M059J (cell line): ENCODE measurements at regions not wholly inside any gene's neighbourhood (a gene's known extent, or its start where the extent isn't known, plus 50 kb on each side); places are given as distances from the start of the nearest gene placed in this dataset.
"Not testable (repeated sequence)": the region's sequence is repeated elsewhere in the genome, so short reads cannot be mapped to it uniquely, and the experiment has no call there.

Source experiments
- DNase-seq: peaks from one replicate; pipeline ENCODE4 v3.0.0-alpha.2; 2012; ENCODE audit warnings: low read depth

DNA sequence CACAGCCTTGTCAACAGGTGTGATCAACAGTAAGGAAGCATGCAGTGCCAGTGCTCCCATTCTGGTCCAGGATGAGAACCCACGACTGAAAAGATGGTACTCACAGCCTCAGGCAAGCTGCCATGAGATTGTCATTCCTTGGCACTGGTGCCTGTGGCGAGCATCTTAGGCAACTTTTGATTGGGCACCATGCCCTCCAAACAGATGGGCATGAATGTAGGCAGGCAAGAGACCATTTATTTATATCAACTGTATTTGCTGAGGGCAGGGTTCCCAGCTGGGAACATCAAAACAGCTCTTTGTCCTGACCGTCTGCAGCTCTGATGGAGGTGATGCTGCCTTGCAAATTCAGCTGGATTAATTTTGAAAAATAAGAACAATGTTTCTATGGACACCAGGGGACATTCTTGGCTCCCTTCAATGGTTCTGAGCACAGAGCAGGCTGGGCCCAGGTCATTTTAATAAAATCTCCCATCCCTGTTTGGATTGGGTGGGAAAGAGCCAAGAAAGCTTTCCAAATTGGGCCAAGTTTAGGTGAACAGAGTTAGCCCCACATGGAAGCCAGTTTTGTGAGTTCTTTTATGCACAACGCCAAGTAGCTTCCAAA lies 522.5 kb downstream of the RMST start:
- DNase-seq: no peak

DNA sequence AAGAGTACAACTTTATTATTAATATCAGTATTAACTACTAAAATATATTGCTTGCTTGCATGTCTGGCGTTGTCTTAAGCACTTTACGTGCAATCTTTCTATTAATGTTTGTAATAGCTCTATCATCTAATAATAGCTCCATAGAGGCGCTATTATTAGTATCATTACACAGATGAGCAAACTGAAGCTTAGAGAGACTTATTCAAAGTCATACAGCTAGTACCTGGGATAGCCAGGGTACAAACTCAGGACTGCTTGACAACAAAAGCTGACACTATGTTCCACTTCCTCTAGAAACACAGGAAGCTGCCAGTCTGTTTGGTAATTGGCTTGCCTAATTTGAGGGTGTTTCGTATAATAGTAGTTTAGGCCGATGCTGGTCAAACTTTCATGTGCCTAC lies 523.2 kb downstream of the RMST start:
- DNase-seq: no peak

DNA sequence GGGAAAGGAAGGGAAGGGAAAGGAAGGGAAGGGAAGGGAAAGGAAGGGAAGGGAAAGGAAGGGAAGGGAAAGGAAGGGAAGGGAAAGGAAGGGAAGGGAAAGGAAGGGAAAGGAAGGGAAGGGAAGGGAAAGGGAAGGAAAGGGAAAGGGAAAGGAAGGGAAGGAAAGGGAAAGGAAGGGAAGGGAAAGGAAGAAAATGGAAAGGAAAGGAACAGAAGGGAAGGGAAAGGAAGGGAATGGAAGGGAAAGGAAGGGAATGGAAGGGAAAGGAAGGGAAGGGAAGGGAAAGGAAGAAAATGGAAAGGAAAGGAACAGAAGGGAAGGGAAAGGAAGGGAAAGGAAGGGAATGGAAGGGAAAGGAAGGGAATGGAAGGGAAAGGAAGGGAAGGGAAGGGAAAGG lies 526.0 kb downstream of the RMST start:
- not testable (repeated sequence) for DNase-seq

DNA sequence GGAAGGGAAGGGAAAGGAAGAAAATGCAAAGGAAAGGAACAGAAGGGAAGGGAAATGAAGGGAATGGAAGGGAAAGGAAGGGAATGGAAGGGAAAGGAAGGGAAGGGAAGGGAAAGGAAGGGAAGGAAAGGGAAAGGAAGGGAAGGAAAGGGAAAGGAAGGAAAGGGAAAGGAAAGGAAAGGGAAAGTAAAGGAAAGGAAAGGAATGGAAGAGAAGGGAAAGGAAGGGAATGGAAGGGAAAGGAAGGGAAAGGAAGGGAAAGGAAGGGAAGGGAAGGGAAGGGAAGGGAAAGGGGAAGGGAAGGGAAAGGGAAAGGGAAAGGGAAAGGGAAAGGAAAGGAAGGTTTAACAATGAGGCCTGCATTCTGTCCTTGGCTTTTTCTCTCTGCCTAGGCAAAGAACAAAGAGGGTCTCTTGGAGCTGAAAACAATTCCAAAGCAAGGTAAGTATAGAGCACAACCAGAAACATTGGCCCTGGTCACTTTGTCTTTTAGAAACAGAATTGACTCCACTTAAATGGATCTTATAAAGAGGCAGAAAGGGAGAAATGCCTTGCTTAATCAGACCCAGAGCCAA lies 525.9 kb upstream of the TMPO start:
- DNase-seq: no peak

DNA sequence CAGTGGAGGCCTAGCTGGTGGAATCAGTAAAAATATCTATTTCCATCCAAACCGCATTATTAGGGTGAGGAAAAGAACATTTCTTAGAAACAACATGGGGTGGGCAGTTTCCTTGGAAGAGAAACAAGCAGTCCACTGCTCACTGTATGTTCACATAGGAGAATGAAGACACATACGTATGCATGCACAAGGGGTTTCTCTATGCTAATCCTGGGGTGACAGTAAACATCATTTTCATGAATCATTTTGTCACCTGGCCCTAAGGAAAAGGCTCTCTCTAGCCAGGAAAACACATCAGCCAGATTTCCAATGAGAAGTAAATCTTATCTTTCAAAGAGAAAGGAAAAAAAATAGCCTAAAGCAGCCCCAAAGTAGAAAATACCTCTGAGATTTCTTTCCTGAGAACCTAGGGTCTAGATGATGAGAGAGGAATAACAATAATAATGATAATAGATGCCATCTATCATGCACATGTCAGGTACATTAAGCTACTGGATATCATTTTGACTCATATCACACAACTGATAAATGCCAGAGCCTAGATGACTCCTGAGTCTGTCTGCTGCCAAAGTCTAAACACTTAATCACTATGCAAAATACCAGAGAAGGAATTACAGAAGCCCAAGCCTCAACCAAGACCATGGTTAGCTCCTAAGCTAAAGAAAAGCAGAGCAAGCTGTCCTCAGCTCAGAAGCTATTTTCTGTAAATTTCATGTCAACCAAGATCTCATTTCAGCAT lies 520.5 kb upstream of the TMPO start:
- no peak for DNase-seq

DNA sequence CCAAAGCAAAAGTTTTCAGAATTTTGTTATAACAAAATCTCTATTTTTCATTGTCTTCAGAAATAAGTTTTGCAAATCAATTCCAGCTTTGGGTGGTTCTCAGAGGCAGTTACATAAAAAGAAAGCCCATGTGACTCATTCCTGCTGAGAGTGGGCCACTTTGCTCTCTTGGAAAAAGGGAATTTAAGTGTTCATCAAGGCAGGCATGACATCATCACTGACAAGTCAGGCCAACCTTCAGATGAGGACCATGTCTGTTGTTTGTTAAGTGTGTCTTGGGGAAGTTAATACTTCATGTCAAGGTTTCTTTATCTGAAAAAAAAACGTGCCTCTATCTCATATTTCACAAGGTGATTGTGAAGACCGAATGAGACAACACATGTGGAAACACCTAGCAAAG lies 519.8 kb upstream of the TMPO start:
- no peak for DNase-seq

DNA sequence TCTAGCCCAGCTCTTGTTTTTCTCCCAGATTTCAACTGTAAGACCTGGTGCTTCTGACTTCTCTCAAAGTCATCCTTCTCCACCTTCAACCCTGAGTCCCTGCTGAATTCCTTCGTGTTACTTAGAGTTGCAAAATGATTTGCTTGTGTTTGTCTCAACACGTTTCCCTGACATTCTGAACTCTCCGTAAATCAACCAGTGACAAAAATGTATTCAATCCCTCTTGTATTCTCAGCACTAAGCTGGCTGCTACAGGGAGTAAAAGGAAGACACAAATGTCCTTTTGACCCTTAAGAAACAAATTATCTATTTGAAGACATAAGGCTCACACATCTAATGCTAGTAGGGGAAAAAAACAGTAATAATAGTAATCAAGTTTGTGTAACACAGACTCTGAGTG lies 514.0 kb upstream of the TMPO start:
- DNase-seq: no peak

DNA sequence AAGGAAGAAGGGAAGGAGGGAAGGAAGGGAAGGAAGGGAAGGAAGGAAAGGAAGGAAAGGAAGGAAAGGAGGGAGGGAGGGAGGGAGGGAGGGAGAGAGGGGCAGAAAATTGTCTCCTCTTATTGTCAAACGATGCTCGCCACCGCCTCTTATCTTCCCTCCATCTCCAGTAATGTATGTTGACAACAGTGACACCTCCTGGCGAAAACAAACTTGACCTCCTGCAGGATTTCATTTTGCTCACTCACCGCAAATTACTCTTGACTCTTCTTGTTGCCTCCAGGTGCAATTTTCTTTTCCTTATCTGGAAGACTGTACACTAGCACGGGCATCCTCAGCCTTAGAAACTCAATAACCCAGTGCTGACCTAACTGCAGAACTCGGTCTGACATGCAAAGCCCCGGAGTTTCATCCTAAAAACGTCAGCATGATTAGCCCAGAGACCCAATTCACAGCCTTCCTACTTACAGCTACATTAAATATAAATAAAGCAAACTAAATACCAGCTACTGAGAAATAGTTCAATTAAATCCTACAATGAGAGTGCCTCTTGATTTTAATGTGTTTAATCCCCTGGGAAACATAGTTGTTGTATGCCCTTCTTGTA lies 512.4 kb upstream of the TMPO start:
- peak; percentile 22 for DNase-seq

DNA sequence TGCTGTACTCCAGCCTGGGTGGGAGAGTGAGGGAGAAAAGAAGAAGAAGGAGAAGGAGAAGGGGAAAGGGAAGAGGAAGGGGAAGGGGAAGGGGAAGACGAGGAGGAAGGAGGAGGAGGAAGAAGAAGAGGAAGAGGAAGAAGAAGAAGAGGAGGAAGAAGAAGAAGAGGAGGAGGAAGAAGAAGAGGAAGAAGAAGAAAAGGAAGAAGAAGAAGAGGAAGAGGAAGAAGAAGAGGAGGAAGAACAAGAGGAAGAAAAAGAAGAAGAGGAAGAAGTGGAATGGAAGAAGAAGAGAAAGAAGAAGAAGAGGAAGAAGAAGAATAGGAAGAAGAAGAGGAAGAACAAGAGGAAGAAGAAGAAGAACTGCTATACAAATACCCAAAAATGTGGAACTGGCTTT lies 507.4 kb upstream of the TMPO start:
- DNase-seq: no peak

DNA sequence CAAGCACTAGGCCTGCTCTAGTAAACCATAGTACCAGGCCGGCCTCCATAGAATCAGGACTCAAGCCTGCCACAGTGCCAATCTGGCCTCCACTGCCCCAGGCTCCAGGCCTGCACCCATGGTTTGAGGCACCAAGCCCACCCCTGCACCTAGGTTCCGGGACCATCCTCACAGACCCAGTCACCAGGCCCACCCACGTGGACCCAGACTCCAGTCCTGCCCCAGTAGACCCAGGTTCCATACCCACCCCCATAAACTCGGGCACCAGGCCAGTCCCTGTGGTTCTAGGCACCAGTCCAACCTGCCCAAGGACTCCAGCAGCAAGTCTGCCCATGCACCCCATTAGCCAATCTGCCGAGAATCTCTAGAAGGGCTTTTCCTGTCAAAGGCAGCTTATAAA lies 501.8 kb upstream of the TMPO start:
- DNase-seq: no peak

DNA sequence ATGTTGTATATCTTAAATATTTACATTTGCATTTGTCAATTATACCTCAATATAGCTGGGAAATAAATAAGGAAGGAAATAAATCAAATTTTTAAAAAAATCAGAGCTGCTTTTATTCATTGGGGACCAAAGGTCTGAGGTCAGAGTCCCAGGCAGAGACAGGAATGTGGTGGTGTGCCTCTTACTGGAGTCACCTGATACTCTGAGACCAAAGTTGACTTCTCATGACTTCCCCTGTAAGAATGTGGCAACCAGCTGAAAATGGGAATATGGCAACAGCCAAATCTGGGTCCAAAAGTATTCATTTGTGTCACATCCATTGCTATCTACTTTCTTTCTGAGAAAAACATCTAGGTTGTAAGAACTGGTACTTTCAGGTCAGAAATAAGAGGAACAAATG lies 496.6 kb upstream of the TMPO start:
- no peak for DNase-seq

DNA sequence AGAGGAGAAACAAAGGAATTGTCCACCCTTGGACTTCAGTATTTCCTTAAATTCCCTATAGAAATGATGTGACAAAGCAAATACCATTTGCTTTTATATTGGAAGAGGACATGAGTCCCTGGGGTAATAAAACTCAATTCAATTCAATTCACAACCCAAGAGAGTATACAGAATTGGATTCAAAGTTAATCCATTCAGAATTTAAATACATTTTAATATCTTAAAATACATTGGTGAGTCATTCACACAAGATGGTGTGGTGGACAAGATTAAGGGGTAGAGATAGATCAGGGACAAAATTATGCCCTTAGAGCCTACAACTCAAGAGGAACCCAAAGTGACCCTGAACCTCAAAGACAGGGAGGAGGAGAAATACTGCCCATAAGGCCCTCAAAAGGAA lies 495.0 kb upstream of the TMPO start:
- no peak for DNase-seq

DNA sequence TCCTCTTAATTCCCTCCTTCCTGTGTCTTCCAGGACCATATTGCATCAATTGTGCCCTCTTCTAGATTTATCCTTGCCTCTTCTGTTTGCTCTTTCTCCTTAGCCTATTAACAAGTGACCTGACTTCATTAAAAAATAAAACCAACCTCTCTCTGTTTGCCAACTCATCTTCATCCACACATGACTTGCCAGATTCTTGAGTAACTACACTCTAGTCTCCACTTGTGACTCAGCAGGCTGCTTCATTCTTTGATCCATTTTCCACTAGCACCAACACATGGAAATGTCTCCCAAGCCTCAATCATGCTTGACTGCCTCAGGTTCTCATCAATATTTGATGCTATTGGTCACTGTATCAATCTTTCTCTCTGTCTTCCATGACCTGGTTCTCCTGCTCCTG lies 492.4 kb upstream of the TMPO start:
- DNase-seq: no peak

DNA sequence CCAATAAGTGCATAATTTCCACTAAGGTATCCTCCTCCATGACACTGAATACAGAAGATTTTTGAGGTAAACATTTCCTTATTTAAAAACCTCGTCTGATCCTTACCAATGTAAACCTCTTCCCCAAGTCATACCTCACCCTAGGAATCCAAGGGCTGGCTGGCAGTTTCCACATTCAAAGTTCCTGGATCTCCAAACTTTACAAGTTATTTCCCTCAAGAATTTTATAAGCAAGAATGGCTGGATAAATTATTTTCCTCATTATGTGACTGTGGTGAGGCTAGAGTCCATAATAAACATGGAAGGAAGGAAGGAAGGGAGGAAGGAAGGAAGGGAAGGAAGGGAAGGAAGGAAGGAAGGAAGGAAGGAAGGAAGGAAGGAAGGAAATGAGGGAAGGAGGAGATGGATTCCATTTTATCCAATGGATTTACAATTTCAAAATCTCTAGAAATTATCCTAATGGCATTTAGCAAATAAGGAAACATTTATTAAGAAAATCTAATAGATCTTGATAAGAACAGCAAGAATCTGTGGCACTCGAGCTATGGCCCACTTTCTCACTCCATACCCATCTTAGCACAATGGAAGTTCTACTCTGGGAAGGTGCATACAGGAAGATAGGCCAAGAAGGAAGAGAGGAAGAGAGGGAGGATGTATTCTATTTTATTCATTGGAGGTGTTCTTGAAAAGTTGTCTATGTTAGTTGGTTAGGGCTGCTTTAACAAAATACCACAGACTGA lies 477.8 kb upstream of the TMPO start:
- DNase-seq: no peak

DNA sequence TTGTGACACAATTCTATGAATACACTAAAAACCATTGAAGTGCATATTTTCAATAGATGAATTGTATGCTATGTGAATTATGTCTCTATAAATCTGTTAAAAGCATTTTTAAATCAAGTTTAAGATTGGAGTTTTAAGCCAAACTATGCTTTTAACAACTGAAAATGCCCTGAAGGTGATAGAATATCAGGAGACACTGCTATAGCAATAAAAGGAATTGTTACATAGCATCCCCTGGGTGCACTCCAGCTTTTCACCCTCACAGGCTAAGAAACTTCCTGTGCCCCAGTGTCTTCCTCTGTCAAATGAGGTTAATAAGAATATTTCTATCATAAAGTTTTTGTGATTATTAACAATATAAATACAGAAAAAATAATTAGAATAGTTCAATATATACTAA lies 472.7 kb upstream of the TMPO start:
- DNase-seq: no peak

DNA sequence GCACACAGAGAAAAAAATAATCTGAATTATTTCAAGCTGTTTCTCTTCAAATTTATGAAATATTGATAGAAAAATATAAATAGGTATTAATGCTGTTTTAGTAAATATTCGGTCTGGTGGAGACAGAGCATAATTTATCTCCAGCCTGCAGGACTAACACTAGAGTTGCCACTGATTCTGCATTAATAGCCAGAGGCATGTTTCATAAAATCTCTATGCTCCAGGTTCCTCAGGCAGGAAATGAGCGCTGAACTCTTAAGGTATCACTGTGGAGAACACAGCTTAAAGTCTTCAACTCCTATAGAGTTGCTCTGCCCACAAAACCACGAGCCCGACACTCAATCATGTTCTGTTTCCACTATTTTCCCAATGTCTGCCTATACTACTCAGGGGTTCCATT lies 470.0 kb upstream of the TMPO start:
- no peak for DNase-seq

DNA sequence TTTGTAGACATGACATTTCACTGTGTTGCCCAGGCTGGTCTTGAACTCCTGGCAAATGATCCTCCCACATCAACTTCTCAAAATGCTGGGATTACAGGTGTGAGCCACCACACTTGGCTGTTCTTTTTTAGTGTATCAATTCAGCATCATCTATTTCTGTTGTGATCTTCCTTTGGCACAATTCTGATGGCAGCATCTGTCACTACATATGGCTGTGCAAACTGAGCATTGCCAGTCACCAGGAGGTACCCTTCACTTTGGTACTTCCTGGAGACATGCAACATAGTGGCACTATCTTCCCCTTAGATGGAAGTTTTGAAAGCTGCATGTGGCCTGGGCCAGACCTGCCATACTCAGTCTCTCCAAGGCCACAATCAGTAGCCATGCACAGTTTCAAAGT lies 467.1 kb upstream of the TMPO start:
- DNase-seq: no peak

DNA sequence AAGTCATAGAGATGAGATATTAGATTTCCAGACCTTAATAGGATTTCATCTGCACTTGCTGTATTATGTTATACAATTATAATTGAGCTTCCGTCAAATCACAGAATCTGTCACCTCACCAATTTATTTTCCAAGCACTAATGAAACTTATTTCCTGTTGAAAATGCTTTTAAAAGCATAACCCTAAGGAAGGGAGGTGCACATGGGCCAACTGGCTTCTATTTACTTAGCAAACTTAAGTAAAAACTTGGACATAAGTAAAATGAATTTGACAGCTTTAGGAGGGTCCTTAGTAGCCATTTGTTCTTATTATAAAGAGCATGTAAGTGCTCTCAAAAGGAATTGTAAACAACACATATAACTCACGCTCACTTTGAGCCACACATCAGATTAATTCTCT lies 462.2 kb upstream of the TMPO start:
- DNase-seq: no peak

DNA sequence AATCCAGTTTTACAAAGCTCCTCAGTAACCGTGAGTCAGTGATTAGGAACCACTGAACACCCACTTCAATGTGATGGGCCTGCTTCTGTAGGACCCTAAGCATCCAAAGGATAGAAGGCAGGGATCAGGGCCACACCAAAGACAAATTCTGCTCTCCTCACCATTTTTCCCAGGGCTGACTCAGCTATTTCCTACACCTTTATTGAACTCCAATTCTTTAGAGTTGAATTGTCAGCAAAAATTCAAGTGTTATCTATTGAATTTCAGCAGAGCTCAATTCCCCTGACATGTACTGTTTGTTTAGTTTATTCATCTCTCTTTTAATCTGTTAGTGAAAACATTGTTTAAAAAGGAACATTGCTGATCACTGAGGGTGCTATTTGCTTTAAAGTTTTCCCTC lies 457.7 kb upstream of the TMPO start:
- DNase-seq: no peak

DNA sequence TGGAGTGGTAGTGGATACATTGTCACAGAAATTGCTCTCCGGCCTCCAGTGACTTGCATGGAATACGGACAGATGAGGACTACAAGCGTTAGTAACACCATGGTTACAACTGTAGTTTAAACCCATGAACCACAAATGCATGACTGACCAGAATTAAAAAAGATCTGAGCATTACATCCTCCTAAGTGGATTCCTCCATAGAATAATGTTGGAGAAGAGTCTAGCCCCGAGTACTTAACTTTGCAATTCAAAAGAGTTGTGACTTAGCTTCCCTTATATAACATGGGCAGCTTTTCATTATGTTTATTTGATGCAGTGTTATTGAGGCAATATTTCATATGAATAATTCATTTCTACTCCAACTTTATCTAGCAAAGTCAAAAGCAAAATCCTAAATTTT lies 457.2 kb upstream of the TMPO start:
- no peak for DNase-seq

DNA sequence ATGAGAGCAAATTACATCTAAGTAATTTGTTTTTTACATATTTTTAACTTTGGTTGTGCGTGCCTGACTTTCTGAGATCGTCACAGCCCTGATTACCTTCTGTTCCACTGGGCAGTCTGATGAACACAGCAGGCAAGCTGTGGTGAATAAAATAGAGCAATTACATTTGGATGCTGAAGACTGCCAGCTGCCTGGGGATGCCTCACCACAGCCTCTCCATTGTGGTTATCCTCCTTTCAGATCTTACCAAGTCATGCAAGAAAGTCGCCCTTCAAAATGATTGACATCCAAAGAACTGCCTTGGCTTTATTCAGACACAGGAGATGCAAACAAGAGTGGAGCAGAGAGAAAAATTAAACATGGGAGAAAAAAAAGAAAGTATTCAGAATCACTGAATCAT lies 456.6 kb upstream of the TMPO start:
- no peak for DNase-seq

DNA sequence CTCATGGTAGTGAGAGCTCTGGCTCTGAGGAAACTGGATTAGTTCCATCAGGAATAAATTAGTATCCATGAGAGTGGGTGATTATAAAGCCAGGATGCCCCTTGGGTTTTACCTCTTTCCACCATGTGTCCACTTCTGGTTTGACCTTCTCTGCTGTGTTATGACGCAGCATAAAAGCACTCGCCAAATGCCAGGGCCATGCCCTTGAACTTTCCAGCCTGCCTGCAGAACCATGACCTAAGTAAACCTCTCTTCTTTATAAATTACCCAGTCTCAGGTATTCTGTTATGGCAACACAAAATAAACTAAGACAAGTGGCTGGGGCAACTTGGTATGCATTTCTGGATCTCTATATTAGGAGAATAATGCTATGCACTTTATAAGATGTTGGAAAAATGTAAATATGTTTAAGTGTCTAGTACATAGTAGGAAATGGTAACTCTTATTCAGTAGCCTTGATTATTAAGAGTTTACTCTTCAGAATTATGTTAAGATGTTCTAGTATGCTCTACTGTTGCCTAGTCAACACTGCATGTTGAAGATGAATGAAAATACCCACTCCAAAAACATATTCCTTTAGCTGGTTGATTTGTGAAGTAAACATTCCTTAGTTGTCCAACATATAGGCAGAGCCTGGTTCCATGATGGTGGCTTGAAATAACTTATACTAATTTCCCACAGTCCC lies 455.6 kb upstream of the TMPO start:
- no peak for DNase-seq
